C4-2B (cell line): ENCODE measurements at regions not wholly inside any gene's neighbourhood (a gene's known extent, or its start where the extent isn't known, plus 50 kb on each side); places are given as distances from the start of the nearest gene placed in this dataset.

Experiments used
- ZFX ChIP-seq: fragments of 450-650 bp; IDR thresholded peaks from 2 replicates; pipeline ENCODE4 v1.6.1; 2017
- TF ChIP-seq, protein P1 (sequence below): fragments of 450-650 bp; conservative IDR thresholded peaks from 2 replicates; pipeline ENCODE4 v1.5.1; 2017; ENCODE audit warnings: mild to moderate bottlenecking

- TF ChIP-seq, protein P1, sequence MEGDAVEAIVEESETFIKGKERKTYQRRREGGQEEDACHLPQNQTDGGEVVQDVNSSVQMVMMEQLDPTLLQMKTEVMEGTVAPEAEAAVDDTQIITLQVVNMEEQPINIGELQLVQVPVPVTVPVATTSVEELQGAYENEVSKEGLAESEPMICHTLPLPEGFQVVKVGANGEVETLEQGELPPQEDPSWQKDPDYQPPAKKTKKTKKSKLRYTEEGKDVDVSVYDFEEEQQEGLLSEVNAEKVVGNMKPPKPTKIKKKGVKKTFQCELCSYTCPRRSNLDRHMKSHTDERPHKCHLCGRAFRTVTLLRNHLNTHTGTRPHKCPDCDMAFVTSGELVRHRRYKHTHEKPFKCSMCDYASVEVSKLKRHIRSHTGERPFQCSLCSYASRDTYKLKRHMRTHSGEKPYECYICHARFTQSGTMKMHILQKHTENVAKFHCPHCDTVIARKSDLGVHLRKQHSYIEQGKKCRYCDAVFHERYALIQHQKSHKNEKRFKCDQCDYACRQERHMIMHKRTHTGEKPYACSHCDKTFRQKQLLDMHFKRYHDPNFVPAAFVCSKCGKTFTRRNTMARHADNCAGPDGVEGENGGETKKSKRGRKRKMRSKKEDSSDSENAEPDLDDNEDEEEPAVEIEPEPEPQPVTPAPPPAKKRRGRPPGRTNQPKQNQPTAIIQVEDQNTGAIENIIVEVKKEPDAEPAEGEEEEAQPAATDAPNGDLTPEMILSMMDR: no peak
- no peak for TF ChIP-seq ZFX
Measured at GRCh38 chr14:84535976-84536375, 994.0 kb upstream of the FLRT2 start.
